ENCODE measurements at regions not wholly inside any gene's neighbourhood (a gene's known extent, or its start where the extent isn't known, plus 50 kb on each side); places are given as distances from the start of the nearest gene placed in this dataset.

- DNase-seq (ENCODE audit: low read depth), result no peak
These were observed 276.7 kb upstream of the SRRM4 start for GRCh38 chr12:118704527-118705241.

- no peak for DNase-seq (ENCODE audit: low read depth)
These were observed 274.9 kb upstream of the SRRM4 start for GRCh38 chr12:118706437-118706836.

GRCh38 chr12:118709946-118710345 is 271.4 kb upstream of the SRRM4 start:
- DNase-seq (ENCODE audit: low read depth), result no peak

GRCh38 chr12:118711185-118711584 is 270.2 kb upstream of the SRRM4 start:
- DNase-seq (ENCODE audit: low read depth), result no peak

GRCh38 chr12:118714051-118714460 is 267.3 kb upstream of the SRRM4 start:
- DNase-seq (ENCODE audit: low read depth), result peak; percentile 18

GRCh38 chr12:118714500-118714899 is 266.8 kb upstream of the SRRM4 start:
- DNase-seq (ENCODE audit: low read depth), result no peak

- no peak for DNase-seq (ENCODE audit: low read depth)
These were observed 265.7 kb upstream of the SRRM4 start for GRCh38 chr12:118715647-118716046.

- DNase-seq (ENCODE audit: low read depth), result no peak
These were observed 254.0 kb upstream of the SRRM4 start for GRCh38 chr12:118727196-118727978.

- DNase-seq (ENCODE audit: low read depth), result no peak
These were observed 253.4 kb upstream of the SRRM4 start for GRCh38 chr12:118727979-118728366.

- DNase-seq (ENCODE audit: low read depth), result no peak
These were observed 247.1 kb upstream of the SRRM4 start for GRCh38 chr12:118734266-118734665.

GRCh38 chr12:118737985-118738540 is 243.3 kb upstream of the SRRM4 start:
- DNase-seq (ENCODE audit: low read depth), result no peak

GRCh38 chr12:118741194-118741593 is 240.1 kb upstream of the SRRM4 start:
- DNase-seq (ENCODE audit: low read depth), result no peak

GRCh38 chr12:118742431-118742830 is 238.9 kb upstream of the SRRM4 start:
- DNase-seq (ENCODE audit: low read depth), result no peak

- DNase-seq (ENCODE audit: low read depth), result no peak
These were observed 237.2 kb upstream of the SRRM4 start for GRCh38 chr12:118743896-118744700.

GRCh38 chr12:118746176-118746575 is 235.2 kb upstream of the SRRM4 start:
- no peak for DNase-seq (ENCODE audit: low read depth)

- no peak for DNase-seq (ENCODE audit: low read depth)
These were observed 234.4 kb upstream of the SRRM4 start for GRCh38 chr12:118746960-118747359.

- DNase-seq (ENCODE audit: low read depth), result no peak
These were observed 233.6 kb upstream of the SRRM4 start for GRCh38 chr12:118747771-118748170.

- DNase-seq (ENCODE audit: low read depth), result no peak
These were observed 232.6 kb upstream of the SRRM4 start for GRCh38 chr12:118748478-118749380.

- no peak for DNase-seq (ENCODE audit: low read depth)
These were observed 231.7 kb upstream of the SRRM4 start for GRCh38 chr12:118749646-118750045.

GRCh38 chr12:118750666-118751065 is 230.7 kb upstream of the SRRM4 start:
- DNase-seq (ENCODE audit: low read depth), result no peak

- no peak for DNase-seq (ENCODE audit: low read depth)
These were observed 230.0 kb upstream of the SRRM4 start for GRCh38 chr12:118751355-118751754.

Data from CMK (cell line).